SK-N-SH treated with all-trans-retinoic acid at 6 μM for 48 hours (cell line): ENCODE measurements at regions not wholly inside any gene's neighbourhood (a gene's known extent, or its start where the extent isn't known, plus 50 kb on each side); places are given as distances from the start of the nearest gene placed in this dataset.
"Not testable (repeated sequence)": the region's sequence is repeated elsewhere in the genome, so short reads cannot be mapped to it uniquely, and the experiment has no call there.

Experiments used
- ATAC-seq: fragments of 200-7000 bp; cut with Tn5 transposase; 3 replicates; pipeline ENCODE4 v1.9.1; 2020; ENCODE audit warnings: mild to moderate bottlenecking, moderate library complexity
- ARNTL ChIP-seq: fragments of 450-650 bp; formaldehyde crosslinking; IDR thresholded peaks from 2 replicates; pipeline ENCODE4 v1.5.0; 2020; ENCODE audit warnings: low read depth, mild to moderate bottlenecking, moderate library complexity, borderline replicate concordance
- BACH2 ChIP-seq: fragments of 250-450 bp; sonication (Bioruptor Pico); IDR thresholded peaks from 2 replicates; pipeline ENCODE4 v1.9.0; 2021; ENCODE audit warnings: mild to moderate bottlenecking, borderline replicate concordance
- CSDC2 ChIP-seq: fragments of 250-450 bp; sonication (Bioruptor Pico); IDR thresholded peaks from 2 replicates; pipeline ENCODE4 v1.5.0; 2020; ENCODE audit warnings: mild to moderate bottlenecking, moderate library complexity
- ESRRG ChIP-seq: fragments of 250-450 bp; sonication (Bioruptor Pico); IDR thresholded peaks from 2 replicates; pipeline ENCODE4 v1.6.1; 2021; ENCODE audit warnings: mild to moderate bottlenecking
- GLIS3 ChIP-seq: fragments of 250-450 bp; sonication (Bioruptor Pico); IDR thresholded peaks from 2 replicates; pipeline ENCODE4 v1.5.0; 2020; ENCODE audit warnings: mild to moderate bottlenecking, moderate library complexity
- ISL1 ChIP-seq: fragments of 250-450 bp; sonication (Bioruptor Pico); IDR thresholded peaks from 2 replicates; pipeline ENCODE4 v2.1.2; 2022; ENCODE audit warnings: mild to moderate bottlenecking, moderate library complexity
- OSR1 ChIP-seq: fragments of 250-450 bp; sonication (Bioruptor Pico); IDR thresholded peaks from 2 replicates; pipeline ENCODE4 v1.8.0; 2022; ENCODE audit warnings: moderate library complexity, mild to moderate bottlenecking, inconsistent platforms
- PPARA ChIP-seq: fragments of 250-450 bp; sonication (Bioruptor Pico); IDR thresholded peaks from 2 replicates; pipeline ENCODE4 v1.5.0; 2020; ENCODE audit warnings: mild to moderate bottlenecking, borderline replicate concordance
- SNAI2 ChIP-seq: fragments of 250-450 bp; sonication (Bioruptor Pico); IDR thresholded peaks from 2 replicates; pipeline ENCODE4 v1.5.0; 2020; ENCODE audit warnings: mild to moderate bottlenecking, moderate library complexity
- TCF4 ChIP-seq: fragments of 250-450 bp; sonication (Bioruptor Pico); IDR thresholded peaks from 2 replicates; pipeline ENCODE4 v1.8.0; 2021; ENCODE audit warnings: mild to moderate bottlenecking, moderate library complexity, borderline replicate concordance
- TOX ChIP-seq: fragments of 250-450 bp; sonication (Bioruptor Pico); IDR thresholded peaks from 2 replicates; pipeline ENCODE4 v1.8.0; 2021; ENCODE audit warnings: mild to moderate bottlenecking, moderate library complexity, borderline replicate concordance
- ZC3H10 ChIP-seq: fragments of 250-450 bp; sonication (Bioruptor Pico); IDR thresholded peaks from 2 replicates; pipeline ENCODE4 v1.5.1; 2021; ENCODE audit warnings: mild to moderate bottlenecking, moderate library complexity
- ZFP3 ChIP-seq: fragments of 250-450 bp; sonication (Bioruptor Pico); IDR thresholded peaks from 2 replicates; pipeline ENCODE4 v1.5.0; 2020; ENCODE audit warnings: mild to moderate bottlenecking, moderate library complexity
- ZFP30 ChIP-seq: fragments of 450-650 bp; formaldehyde crosslinking; IDR thresholded peaks from 2 replicates; pipeline ENCODE4 v1.5.0; 2022; ENCODE audit warnings: mild to moderate bottlenecking, moderate library complexity
- ZNF565 ChIP-seq: fragments of 450-650 bp; formaldehyde crosslinking; conservative IDR thresholded peaks from 2 replicates; pipeline ENCODE4 v1.5.0; 2020; ENCODE audit warnings: low read depth, mild to moderate bottlenecking, moderate library complexity
- ZNF8 ChIP-seq: fragments of 450-650 bp; formaldehyde crosslinking; IDR thresholded peaks from 2 replicates; pipeline ENCODE4 v1.5.0; 2020; ENCODE audit warnings: mild to moderate bottlenecking, moderate library complexity
- TF ChIP-seq, protein P1 (sequence below): fragments of 250-450 bp; sonication (Bioruptor Pico); IDR thresholded peaks from 2 replicates; pipeline ENCODE4 v1.5.1; 2021; ENCODE audit warnings: mild to moderate bottlenecking, moderate library complexity
- TF ChIP-seq, protein P2 (sequence below): fragments of 250-450 bp; sonication (Bioruptor Pico); IDR thresholded peaks from 2 replicates; pipeline ENCODE4 v1.5.1; 2020; ENCODE audit warnings: low read depth, mild to moderate bottlenecking, moderate library complexity
- TF ChIP-seq, protein P3 (sequence below): fragments of 250-450 bp; sonication (Bioruptor Pico); IDR thresholded peaks from 2 replicates; pipeline ENCODE4 v1.8.0; 2021; ENCODE audit warnings: low read depth, mild to moderate bottlenecking, moderate library complexity, borderline replicate concordance
- TF ChIP-seq, protein P4 (sequence below): fragments of 250-450 bp; sonication (Bioruptor Pico); IDR thresholded peaks from 2 replicates; pipeline ENCODE4 v1.5.0; 2020; ENCODE audit warnings: mild to moderate bottlenecking, moderate library complexity

DNA sequence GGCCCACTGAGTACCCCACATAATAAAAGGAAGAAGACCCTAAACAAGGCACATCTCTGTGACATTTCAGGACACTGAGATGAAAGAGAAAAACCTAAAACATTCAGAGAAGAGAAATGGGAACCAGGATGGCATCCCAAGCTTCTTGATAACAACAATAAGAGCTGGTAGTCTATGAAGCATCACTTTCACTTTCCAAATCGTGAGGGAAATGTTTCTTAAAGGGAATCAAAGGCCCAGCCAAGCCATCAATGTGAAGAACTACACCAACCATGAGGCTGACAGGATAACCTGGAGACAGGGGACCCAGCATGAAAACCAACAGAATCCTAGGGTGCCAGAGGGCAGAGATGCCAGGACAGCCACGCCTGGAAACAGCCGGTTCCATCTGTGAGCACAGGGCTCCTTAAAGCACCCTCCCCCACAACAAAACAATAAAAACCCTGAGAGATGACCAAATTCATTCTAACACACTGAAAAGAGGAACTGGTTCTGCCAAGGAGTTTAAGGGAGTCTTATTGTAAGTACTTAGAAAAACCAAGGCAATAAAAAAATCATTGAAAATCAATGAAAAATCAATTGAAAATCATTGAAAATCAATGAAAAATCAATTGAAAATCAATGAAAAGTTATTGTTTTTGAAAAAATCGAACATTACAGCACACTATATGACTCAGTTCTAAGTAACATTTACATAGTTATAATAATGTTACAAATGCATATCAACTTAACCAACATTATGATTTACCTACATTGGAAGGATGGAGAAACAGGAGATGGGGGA lies 141.5 kb upstream of the ERG start:
- ATAC-seq = no peak
- TF ChIP-seq ARNTL (CRISPR knock-in tag) = no peak
- TF ChIP-seq, protein P1, sequence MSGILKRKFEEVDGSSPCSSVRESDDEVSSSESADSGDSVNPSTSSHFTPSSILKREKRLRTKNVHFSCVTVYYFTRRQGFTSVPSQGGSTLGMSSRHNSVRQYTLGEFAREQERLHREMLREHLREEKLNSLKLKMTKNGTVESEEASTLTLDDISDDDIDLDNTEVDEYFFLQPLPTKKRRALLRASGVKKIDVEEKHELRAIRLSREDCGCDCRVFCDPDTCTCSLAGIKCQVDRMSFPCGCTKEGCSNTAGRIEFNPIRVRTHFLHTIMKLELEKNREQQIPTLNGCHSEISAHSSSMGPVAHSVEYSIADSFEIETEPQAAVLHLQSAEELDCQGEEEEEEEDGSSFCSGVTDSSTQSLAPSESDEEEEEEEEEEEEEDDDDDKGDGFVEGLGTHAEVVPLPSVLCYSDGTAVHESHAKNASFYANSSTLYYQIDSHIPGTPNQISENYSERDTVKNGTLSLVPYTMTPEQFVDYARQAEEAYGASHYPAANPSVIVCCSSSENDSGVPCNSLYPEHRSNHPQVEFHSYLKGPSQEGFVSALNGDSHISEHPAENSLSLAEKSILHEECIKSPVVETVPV (CRISPR knock-in tag) = no peak
- TF ChIP-seq GLIS3 (CRISPR knock-in tag) = no peak
- no peak for TF ChIP-seq ZC3H10

DNA sequence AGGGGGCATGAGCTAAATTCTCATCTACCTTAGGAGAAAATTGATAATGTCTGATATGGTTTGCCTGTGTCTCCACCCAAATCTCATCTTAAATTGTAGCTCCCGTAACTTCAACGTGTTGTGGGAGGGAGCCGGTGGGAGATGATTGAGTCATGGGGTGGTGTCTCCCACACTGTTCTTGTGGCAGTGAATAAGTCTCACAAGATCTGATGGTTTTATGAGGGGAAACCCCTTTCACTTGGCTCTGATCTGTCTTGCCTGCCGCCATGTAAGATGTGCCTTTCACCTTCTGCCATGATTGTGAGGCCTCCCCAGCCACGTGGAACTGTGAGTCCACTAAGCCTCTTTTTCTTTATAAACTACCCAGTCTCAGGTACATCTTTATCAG lies 142.1 kb upstream of the ERG start:
- ATAC-seq = not testable (repeated sequence)

DNA sequence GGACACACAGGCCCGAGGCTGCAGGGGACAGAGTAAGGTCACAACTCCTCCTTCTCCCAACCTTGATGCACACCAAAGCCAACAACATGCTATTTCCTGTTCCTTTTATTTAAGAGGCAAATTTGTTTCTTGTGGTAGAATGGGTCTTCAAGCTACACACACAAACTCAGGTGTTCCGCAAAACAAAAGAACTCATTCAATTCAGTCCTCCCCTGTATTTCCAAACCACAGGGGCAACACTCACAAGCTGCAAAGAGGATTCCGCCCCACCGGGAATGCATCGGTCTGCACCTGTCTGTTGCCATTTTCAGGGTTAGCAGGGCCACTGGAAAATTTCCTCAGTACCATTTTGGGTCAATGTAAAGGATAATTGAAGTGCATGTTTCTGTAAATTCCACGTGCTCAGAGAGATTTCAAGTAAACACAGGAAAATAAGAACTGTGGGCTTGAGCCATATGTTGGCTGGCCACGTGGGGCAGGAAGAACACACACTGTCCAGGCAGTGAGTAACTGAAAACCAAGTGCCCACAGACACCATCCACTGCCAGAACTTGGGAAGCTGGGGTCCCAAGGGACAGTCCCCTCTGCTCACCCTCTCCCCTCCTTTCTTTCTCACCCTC lies 145.2 kb upstream of the ERG start:
- no peak for ATAC-seq

DNA sequence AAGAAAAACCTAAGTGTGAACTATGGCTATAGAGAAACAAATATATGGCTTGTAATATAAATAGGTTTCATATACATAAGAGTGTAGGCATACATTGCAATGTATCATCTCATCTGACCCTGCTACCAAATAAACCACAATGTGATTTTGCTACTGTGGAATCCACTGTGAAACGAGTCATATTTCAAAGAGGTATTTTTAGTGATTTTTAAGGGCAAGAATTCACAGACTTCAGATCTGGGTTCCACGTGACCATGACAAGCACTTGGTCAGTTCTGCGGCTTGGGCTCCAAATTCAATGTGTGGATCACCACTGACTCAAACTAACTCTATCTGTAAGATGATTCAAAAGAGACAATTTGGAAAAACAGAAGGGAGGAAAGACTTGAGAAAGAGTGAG lies 147.0 kb upstream of the ERG start:
- TF ChIP-seq BACH2 (CRISPR knock-in tag) (no peak), ISL1 (CRISPR knock-in tag) (no peak), ZNF8 (CRISPR knock-in tag) (no peak), ESRRG (CRISPR knock-in tag) (no peak), ZFP30 (CRISPR knock-in tag) (no peak), TOX (CRISPR knock-in tag) (no peak), GLIS3 (CRISPR knock-in tag) (no peak), CSDC2 (no peak), ZFP3 (no peak), PPARA (CRISPR knock-in tag) (no peak), ZNF565 (CRISPR knock-in tag) (no peak), OSR1 (CRISPR knock-in tag) (no peak), TCF4 (CRISPR knock-in tag) (no peak)
- TF ChIP-seq, protein P2, sequence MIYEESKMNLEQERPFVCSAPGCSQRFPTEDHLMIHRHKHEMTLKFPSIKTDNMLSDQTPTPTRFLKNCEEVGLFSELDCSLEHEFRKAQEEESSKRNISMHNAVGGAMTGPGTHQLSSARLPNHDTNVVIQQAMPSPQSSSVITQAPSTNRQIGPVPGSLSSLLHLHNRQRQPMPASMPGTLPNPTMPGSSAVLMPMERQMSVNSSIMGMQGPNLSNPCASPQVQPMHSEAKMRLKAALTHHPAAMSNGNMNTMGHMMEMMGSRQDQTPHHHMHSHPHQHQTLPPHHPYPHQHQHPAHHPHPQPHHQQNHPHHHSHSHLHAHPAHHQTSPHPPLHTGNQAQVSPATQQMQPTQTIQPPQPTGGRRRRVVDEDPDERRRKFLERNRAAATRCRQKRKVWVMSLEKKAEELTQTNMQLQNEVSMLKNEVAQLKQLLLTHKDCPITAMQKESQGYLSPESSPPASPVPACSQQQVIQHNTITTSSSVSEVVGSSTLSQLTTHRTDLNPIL (CRISPR knock-in tag) = no peak
- TF ChIP-seq, protein P3, sequence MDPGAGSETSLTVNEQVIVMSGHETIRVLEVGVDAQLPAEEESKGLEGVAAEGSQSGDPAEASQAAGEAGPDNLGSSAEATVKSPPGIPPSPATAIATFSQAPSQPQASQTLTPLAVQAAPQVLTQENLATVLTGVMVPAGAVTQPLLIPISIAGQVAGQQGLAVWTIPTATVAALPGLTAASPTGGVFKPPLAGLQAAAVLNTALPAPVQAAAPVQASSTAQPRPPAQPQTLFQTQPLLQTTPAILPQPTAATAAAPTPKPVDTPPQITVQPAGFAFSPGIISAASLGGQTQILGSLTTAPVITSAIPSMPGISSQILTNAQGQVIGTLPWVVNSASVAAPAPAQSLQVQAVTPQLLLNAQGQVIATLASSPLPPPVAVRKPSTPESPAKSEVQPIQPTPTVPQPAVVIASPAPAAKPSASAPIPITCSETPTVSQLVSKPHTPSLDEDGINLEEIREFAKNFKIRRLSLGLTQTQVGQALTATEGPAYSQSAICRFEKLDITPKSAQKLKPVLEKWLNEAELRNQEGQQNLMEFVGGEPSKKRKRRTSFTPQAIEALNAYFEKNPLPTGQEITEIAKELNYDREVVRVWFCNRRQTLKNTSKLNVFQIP (CRISPR knock-in tag) = no peak
- TF ChIP-seq, protein P4, sequence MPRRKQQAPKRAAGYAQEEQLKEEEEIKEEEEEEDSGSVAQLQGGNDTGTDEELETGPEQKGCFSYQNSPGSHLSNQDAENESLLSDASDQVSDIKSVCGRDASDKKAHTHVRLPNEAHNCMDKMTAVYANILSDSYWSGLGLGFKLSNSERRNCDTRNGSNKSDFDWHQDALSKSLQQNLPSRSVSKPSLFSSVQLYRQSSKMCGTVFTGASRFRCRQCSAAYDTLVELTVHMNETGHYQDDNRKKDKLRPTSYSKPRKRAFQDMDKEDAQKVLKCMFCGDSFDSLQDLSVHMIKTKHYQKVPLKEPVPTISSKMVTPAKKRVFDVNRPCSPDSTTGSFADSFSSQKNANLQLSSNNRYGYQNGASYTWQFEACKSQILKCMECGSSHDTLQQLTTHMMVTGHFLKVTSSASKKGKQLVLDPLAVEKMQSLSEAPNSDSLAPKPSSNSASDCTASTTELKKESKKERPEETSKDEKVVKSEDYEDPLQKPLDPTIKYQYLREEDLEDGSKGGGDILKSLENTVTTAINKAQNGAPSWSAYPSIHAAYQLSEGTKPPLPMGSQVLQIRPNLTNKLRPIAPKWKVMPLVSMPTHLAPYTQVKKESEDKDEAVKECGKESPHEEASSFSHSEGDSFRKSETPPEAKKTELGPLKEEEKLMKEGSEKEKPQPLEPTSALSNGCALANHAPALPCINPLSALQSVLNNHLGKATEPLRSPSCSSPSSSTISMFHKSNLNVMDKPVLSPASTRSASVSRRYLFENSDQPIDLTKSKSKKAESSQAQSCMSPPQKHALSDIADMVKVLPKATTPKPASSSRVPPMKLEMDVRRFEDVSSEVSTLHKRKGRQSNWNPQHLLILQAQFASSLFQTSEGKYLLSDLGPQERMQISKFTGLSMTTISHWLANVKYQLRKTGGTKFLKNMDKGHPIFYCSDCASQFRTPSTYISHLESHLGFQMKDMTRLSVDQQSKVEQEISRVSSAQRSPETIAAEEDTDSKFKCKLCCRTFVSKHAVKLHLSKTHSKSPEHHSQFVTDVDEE (CRISPR knock-in tag) = no peak
- ATAC-seq = peak; percentile 80

More for the DNA sequence above, 145.2 kb upstream of the ERG start:
- TF ChIP-seq ZFP3 (no peak), ZC3H10 (no peak), SNAI2 (CRISPR knock-in tag) (no peak), GLIS3 (CRISPR knock-in tag) (no peak), OSR1 (CRISPR knock-in tag) (no peak), BACH2 (CRISPR knock-in tag) (no peak)
- TF ChIP-seq, protein P3 (CRISPR knock-in tag) = no peak
